ENCODE measurements at regions not wholly inside any gene's neighbourhood (a gene's known extent, or its start where the extent isn't known, plus 50 kb on each side); places are given as distances from the start of the nearest gene placed in this dataset.

DNA sequence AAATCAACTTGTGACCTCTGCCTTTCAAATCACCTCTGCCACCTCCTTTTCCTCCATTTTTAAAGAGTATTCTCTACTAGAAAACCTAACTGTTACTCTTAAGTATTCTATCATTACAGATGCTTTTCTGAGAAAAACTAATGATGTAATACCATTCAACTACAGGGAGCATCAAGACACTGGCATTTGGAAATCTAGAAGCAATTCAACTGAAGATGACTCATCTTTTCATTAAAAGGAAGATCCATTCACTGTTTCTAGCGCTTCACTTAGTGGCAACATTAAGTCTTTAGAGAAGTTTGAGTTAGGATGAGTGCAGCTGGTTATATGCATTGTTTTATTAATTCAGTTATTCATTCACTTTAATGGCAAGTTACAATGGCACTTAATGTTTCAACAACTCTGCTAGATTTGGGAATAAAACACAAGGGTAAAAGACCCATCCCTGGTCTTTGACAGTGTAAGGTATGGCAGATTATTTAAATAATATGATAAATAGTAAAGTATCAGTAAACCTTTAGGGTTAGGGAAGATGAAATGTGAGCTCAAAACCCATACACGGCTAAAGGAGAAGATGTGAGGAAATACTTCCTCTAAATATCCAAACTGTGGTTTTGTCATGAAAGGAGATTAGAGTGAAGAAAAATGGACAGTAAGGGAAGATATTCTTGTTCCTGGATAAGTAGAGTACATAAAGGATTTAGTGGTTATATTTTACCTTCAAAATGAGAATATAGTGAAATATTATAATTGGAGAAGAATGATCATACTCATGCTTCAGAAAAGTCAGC is 61.7 kb downstream of the KCNJ2 start:
- DNase-seq (ENCODE audit: insufficient read length, low spot score) (no peak), FAIRE-seq (no peak)

- DNase-seq (ENCODE audit: insufficient read length, low spot score) (no peak), FAIRE-seq (no peak)
These were observed 63.1 kb downstream of the KCNJ2 start for GRCh38 chr17:70232466-70232865.

- DNase-seq (ENCODE audit: insufficient read length, low spot score) = no peak
- FAIRE-seq = no peak
These were observed 65.9 kb downstream of the KCNJ2 start for GRCh38 chr17:70235252-70235651.

GRCh38 chr17:70238228-70238627 is 68.9 kb downstream of the KCNJ2 start:
- DNase-seq (ENCODE audit: insufficient read length, low spot score) (no peak), FAIRE-seq (no peak)

GRCh38 chr17:70238646-70239045 is 69.3 kb downstream of the KCNJ2 start:
- no peak for FAIRE-seq

DNA sequence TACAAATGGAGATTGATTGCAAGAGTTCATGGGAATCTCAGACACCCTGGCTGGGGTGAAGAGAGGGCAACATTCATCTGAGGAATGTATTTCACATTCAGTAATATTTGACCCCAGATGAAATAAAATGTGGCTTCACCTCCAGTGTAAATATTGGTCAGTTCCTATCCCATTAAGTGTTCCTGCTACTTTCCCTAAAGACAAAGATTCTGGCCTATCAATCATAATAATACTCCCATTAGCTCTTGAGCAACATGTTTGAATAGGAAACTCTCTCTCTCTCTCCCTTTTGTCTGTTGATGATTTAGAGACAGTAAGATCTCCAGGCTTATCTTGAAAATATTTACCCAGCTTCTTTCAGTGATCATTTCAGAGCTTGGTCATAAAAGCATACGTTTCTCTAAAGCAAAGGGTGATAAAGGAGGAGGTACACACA is 70.1 kb downstream of the KCNJ2 start:
- FAIRE-seq = no peak
- no peak for DNase-seq (ENCODE audit: insufficient read length, low spot score)

More at GRCh38 chr17:70238646-70239045, 69.3 kb downstream of the KCNJ2 start:
- no peak for DNase-seq (ENCODE audit: insufficient read length, low spot score)

DNA sequence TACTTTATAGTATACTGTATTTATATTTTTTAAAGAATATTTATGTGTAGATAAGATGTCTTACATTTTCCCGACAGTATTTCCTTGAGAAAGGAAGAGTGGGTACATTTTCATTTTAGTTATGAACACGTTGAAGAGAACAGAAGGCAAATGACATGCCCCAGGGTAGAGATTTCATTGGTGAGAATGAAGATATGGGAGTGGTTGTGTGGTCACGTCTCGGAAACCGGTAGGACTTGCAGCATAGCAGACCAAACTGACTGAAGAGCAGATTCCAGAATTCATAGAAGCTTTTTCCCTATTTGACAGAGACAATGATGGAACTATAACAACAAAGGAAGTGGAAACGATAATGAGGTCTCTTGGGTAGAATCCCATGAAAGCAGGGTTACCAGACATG is 71.7 kb downstream of the KCNJ2 start:
- DNase-seq (ENCODE audit: insufficient read length, low spot score) (no peak), FAIRE-seq (no peak)

- DNase-seq (ENCODE audit: insufficient read length, low spot score) (no peak), FAIRE-seq (no peak)
These were observed 73.6 kb downstream of the KCNJ2 start for GRCh38 chr17:70242781-70243437.

GRCh38 chr17:70251706-70252105 is 82.4 kb downstream of the KCNJ2 start:
- no peak for DNase-seq (ENCODE audit: insufficient read length, low spot score)
- FAIRE-seq = no peak

GRCh38 chr17:70254735-70255460 is 85.6 kb downstream of the KCNJ2 start:
- FAIRE-seq (no peak), DNase-seq (ENCODE audit: insufficient read length, low spot score) (no peak)

DNA sequence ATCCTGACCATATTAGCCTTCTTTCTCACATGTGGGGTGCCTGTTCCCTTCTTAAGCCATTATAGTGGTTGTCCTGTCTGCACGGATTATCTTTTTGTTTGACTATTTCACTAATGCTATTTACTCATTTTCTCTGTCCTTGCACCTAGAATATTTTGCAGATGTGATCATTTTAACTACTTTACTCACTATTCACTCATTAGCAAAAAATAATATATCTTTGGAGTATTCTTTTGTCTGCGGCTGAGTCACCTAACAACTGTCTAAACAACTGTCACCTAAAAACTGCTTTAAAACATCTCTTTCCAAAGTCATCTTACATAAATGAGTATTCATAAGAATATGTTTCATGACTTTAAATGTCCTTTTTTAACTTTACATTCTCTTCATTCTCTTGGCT is 87.4 kb downstream of the KCNJ2 start:
- DNase-seq (ENCODE audit: insufficient read length, low spot score) (no peak), FAIRE-seq (no peak)

GRCh38 chr17:70258465-70258864 is 89.1 kb downstream of the KCNJ2 start:
- FAIRE-seq = no peak

GRCh38 chr17:70259400-70259799 is 90.1 kb downstream of the KCNJ2 start:
- no peak for DNase-seq (ENCODE audit: insufficient read length, low spot score)
- FAIRE-seq = no peak

More at GRCh38 chr17:70258465-70258864, 89.1 kb downstream of the KCNJ2 start:
- DNase-seq (ENCODE audit: insufficient read length, low spot score) = no peak

DNA sequence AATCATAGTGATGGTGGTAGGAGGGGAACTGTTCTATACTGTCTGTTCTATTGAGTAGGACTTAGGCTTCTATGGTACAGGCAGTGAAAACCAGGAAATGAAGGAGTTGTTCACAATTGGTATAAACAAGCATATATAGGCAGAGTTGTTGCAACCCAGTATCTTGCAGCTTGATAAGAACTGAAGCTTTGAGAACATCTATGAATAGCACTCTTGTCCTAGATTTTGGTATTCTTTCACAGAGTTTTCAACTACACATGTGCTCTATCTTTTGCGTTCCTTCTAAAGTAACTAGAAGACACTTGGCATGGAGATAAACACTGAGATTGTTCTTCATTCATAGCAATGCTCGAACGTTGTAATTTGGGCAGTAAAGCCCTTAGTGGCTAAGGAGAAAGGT is 91.8 kb downstream of the KCNJ2 start:
- no peak for FAIRE-seq

GRCh38 chr17:70265471-70265870 is 96.1 kb downstream of the KCNJ2 start:
- FAIRE-seq = no peak
- no peak for DNase-seq (ENCODE audit: insufficient read length, low spot score)

More for the DNA sequence above, 91.8 kb downstream of the KCNJ2 start:
- no peak for DNase-seq (ENCODE audit: insufficient read length, low spot score)

GRCh38 chr17:70266394-70266793 is 97.1 kb downstream of the KCNJ2 start:
- no peak for FAIRE-seq
- DNase-seq (ENCODE audit: insufficient read length, low spot score) = no peak

DNA sequence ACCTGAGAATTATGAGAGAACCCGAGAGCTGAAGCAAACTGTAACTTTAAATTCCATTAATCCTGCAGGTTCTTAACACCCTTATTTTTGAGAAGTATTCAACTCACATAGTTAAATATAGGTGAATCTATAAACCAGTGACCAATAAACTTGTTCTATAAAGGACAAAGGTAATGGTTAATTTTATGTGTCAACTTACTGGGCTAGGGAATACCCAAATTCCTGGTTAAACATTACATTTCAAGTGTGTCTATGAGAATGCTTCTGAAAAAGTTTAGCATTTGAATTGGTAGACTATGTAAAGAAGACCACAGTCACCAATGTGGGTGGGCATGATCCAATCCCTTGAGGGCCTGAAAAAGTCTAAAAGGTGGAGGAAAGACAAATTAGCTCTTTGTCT is 99.1 kb downstream of the KCNJ2 start:
- FAIRE-seq (no peak), DNase-seq (ENCODE audit: insufficient read length, low spot score) (no peak)

GRCh38 chr17:70270554-70270953 is 101.2 kb downstream of the KCNJ2 start:
- DNase-seq (ENCODE audit: insufficient read length, low spot score) (no peak), FAIRE-seq (no peak)

GRCh38 chr17:70271200-70271599 is 101.9 kb downstream of the KCNJ2 start:
- FAIRE-seq = no peak

DNA sequence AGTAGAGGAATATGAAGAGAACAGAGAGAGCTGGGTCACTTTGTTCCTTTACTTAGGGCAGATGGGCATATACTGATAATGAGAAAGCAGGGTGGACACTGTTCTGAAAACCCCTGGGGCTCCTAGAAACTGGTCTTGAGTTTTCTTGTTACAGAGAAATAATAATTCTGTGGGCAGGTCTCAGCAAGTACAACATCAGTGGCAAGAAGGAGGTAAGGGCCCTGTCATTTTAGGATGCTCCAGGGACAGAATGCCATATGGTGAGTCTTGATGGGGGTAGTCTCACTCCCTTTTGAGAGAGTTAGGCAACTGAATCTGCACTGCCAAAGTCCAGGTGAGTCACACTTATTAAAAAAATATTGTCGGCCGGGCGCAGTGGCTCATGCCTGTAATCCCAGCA is 102.3 kb downstream of the KCNJ2 start:
- DNase-seq (ENCODE audit: insufficient read length, low spot score) (no peak), FAIRE-seq (no peak)

More at GRCh38 chr17:70271200-70271599, 101.9 kb downstream of the KCNJ2 start:
- DNase-seq (ENCODE audit: insufficient read length, low spot score) = no peak

DNA sequence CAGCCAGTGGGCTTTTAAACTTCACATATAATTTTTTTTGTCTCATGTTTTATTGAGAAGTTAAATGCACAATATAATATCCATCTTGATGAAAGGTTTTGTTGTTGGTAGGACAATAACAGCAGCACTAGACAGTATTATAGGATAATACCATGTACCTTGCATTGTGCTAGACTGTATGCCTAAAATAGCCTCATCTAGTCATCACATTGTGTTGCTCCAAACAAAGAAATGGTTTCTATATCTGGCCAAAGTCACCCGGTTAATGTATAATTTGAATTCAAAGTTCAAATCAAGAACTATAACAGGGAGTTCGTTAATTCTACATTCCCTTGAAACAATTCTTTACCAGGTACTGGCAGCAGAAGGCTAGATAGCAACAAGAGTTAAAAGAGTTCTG is 104.9 kb downstream of the KCNJ2 start:
- no peak for DNase-seq (ENCODE audit: insufficient read length, low spot score)
- no peak for FAIRE-seq
